ENCODE measurements at regions not wholly inside any gene's neighbourhood (a gene's known extent, or its start where the extent isn't known, plus 50 kb on each side); places are given as distances from the start of the nearest gene placed in this dataset.
A peak's percentile ranks its signal among the peaks of the same experiment; 100 is the strongest.

GRCh38 chr14:65226824-65227604 lies 124.7 kb upstream of the MAX start:
- peak; percentile 87 for ATAC-seq
- TF ChIP-seq CEBPZ (IDR thresholded peaks at IDR 0.05; ENCODE audit: low read length) (no peak), NR0B2 (CRISPR knock-in tag; IDR thresholded peaks at IDR 0.05) (no peak), ZNF687 (CRISPR knock-in tag; IDR thresholded peaks at IDR 0.05) (peak; percentile 64), KMT2A (CRISPR knock-in tag; IDR thresholded peaks at IDR 0.05) (no peak), HOMEZ (CRISPR knock-in tag; IDR thresholded peaks at IDR 0.05; ENCODE audit: low read depth) (no peak), SMAD9 (CRISPR knock-in tag; IDR thresholded peaks at IDR 0.05) (no peak), ZNF709 (CRISPR knock-in tag; IDR thresholded peaks at IDR 0.05) (no peak), ZNF615 (CRISPR knock-in tag; IDR thresholded peaks at IDR 0.05; ENCODE audit: borderline replicate concordance) (no peak), ZNF513 (CRISPR knock-in tag; conservative IDR thresholded peaks at IDR 0.05) (no peak)

More at GRCh38 chr14:65226824-65227604, 124.7 kb upstream of the MAX start:
- DNase-seq (ENCODE audit: low spot score) (peak; percentile 97), FAIRE-seq (peak; percentile 82)
- peak overlapping the region; percentile 64 for H3K4me2 ChIP-seq (ENCODE audit: low read depth, low read length)
- WGBS (ENCODE audit: low lambda C conversion rate), result 1% methylated on average over 4 of the region's 7 CpGs
- H3K36me3 ChIP-seq (replicated peaks in 1 of 2; ENCODE audit: control insufficient read depth in 1 of 2, insufficient read depth in 2 of 2, low read length in 2 of 2), result no peaks in the 10 kb centered on the region
- no peaks in the 10 kb centered on the region for H3K27me3 ChIP-seq (ENCODE audit: control insufficient read depth in 1 of 2, insufficient read depth in 2 of 2, low read length in 2 of 2)
- peak overlapping the region in 2 of 3 experiments; percentile 8 to 46; a peak in 2 of 6 replicates for H3K4me3 ChIP-seq (replicated peaks in 1 of 3; ENCODE audit: insufficient read depth in 1 of 3, low read depth in 2 of 3, low read length in 3 of 3)
- in situ Hi-C loops (cut with HindIII; ENCODE audit: extremely low pct_ligation_motif_present, low pct_unique_long_range_greater_than_20kb), result loop anchor here (5.0 kb wide), 1 partner anchor 185 kb away; the partner anchor contains the start of gene FUT8
- H3K79me2 ChIP-seq (ENCODE audit: insufficient read depth, low read length), result no peaks in the 10 kb centered on the region
- no peaks in the 10 kb centered on the region for H3K9me3 ChIP-seq (ENCODE audit: low read length)
- peak overlapping the region; percentile 90 for H3K27ac ChIP-seq (ENCODE audit: extremely low read length, insufficient read depth, low read length)
- ChIA-PET CTCF (ENCODE audit: low intra/inter-chr PET ratio, low total read pairs) (no interaction called here), POLR2A (interaction anchor here (0.8 to 7.0 kb wide), 11 partner anchors 12 to 188 kb away, joined by 3 to 190 read pairs (median 8); partner anchors contain the start of gene FUT8)
- peak overlapping the region; percentile 69 for H3K9ac ChIP-seq (ENCODE audit: insufficient read depth, low read depth, low read length)
- peaks cover 85% of the 10 kb centered on the region for H3K4me1 ChIP-seq (ENCODE audit: insufficient read depth, low read length)
- intact Hi-C loops (cut with micrococcal nuclease; ENCODE audit: unreplicated experiment), result loop anchor here (1.0 to 5.0 kb wide), 3 partner anchors 15 to 186 kb away; partner anchors contain the start of gene FUT8
- H4K20me1 ChIP-seq (ENCODE audit: insufficient read depth, low read length), result no peaks in the 10 kb centered on the region
- H2AFZ ChIP-seq (ENCODE audit: low read length), result no peak overlapping the region
- no TSS peak for BruUV-seq (replicated peaks)
